ENCODE measurements at regions not wholly inside any gene's neighbourhood (a gene's known extent, or its start where the extent isn't known, plus 50 kb on each side); places are given as distances from the start of the nearest gene placed in this dataset.

DNA sequence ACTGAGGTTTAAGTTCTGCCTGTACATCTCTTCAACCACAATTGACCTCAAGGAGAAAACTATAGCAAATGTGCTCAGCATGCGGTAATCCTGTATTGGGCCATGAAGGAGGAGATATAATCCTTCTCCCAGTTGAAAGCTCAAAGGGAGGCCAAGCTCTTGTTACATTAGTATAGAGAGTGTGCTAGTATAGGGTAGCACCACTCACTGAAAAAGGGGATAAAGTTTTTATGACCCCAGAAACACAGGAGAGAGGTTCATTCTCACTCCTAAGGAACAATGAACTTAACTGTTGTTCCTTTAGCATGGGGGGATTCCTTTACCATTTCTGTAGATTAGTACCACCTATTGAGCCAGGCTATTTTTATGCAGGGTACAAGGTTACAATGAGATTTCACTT is 267.7 kb downstream of the LRRIQ3 start:
- TF ChIP-seq, protein P1, sequence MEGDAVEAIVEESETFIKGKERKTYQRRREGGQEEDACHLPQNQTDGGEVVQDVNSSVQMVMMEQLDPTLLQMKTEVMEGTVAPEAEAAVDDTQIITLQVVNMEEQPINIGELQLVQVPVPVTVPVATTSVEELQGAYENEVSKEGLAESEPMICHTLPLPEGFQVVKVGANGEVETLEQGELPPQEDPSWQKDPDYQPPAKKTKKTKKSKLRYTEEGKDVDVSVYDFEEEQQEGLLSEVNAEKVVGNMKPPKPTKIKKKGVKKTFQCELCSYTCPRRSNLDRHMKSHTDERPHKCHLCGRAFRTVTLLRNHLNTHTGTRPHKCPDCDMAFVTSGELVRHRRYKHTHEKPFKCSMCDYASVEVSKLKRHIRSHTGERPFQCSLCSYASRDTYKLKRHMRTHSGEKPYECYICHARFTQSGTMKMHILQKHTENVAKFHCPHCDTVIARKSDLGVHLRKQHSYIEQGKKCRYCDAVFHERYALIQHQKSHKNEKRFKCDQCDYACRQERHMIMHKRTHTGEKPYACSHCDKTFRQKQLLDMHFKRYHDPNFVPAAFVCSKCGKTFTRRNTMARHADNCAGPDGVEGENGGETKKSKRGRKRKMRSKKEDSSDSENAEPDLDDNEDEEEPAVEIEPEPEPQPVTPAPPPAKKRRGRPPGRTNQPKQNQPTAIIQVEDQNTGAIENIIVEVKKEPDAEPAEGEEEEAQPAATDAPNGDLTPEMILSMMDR (IDR thresholded peaks at IDR 0.05; ENCODE audit: insufficient read depth, low read length, poor library complexity, severe bottlenecking): no peak
- TF ChIP-seq EZH2phosphoT487 (conservative IDR thresholded peaks at IDR 0.05; ENCODE audit: low read length): no peak
